Activated naive CD8-positive, alpha-beta T cell (primary cell): ENCODE measurements at regions not wholly inside any gene's neighbourhood (a gene's known extent, or its start where the extent isn't known, plus 50 kb on each side); places are given as distances from the start of the nearest gene placed in this dataset.

Source experiments
- H3K27ac Mint-ChIP-seq: one replicate; pipeline ENCODE4 v1.8.0; 2021; ENCODE audit warnings: mixed read lengths
- H3K27me3 Mint-ChIP-seq: one replicate; pipeline ENCODE4 v1.8.0; 2021; ENCODE audit warnings: mixed read lengths
- H3K36me3 Mint-ChIP-seq: one replicate; pipeline ENCODE4 v1.8.0; 2021; ENCODE audit warnings: mixed read lengths
- H3K4me1 Mint-ChIP-seq: one replicate; pipeline ENCODE4 v1.8.0; 2021; ENCODE audit warnings: low read depth, mixed read lengths
- H3K4me3 Mint-ChIP-seq: one replicate; pipeline ENCODE4 v1.8.0; 2021; ENCODE audit warnings: mild to moderate bottlenecking, mixed read lengths
- H3K9me3 Mint-ChIP-seq: one replicate; pipeline ENCODE4 v1.8.0; 2021; ENCODE audit warnings: low read depth, mixed read lengths

GRCh38 chr14:56505361-56505760 lies 74.2 kb upstream of the TMEM260 start:
- H3K9me3 Mint-ChIP-seq = no peaks in the 10 kb centered on the region
- H3K4me3 Mint-ChIP-seq = no peak overlapping the region
- no peak overlapping the region for H3K27ac Mint-ChIP-seq
- peaks cover 7% of the 10 kb centered on the region for H3K27me3 Mint-ChIP-seq
- no peaks in the 10 kb centered on the region for H3K4me1 Mint-ChIP-seq
- no peaks in the 10 kb centered on the region for H3K36me3 Mint-ChIP-seq

GRCh38 chr14:56512521-56512920 lies 67.1 kb upstream of the TMEM260 start:
- H3K4me1 Mint-ChIP-seq = peaks cover 9% of the 10 kb centered on the region
- H3K36me3 Mint-ChIP-seq = no peaks in the 10 kb centered on the region
- no peak overlapping the region for H3K4me3 Mint-ChIP-seq
- no peak overlapping the region for H3K27ac Mint-ChIP-seq
- no peaks in the 10 kb centered on the region for H3K27me3 Mint-ChIP-seq
- H3K9me3 Mint-ChIP-seq = peaks cover 4% of the 10 kb centered on the region

GRCh38 chr14:56514663-56515371 lies 64.8 kb upstream of the TMEM260 start:
- peaks cover 9% of the 10 kb centered on the region for H3K4me1 Mint-ChIP-seq
- no peak overlapping the region for H3K27ac Mint-ChIP-seq

DNA sequence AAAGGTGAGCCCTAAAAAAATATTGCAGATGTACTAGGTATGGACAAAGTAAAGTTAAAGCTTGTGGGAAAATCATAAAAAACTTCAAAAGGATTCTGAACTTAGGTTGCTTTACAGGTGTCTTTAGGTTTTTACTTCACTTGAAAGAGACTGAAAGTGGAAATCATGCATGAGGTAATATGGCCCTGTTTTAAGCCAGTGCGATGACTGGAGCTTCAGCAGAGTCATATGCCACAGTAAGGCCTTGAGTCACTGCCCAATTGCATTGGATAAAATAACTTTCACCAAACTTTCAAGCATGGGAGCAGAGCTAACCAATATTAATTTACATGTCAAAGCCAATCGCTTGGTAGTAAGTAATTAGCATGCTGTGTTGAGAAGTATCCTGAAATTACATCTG lies 63.9 kb upstream of the TMEM260 start:
- Mint-ChIP-seq H3K4me3 (no peak overlapping the region), H3K36me3 (no peaks in the 10 kb centered on the region), H3K27ac (no peak overlapping the region), H3K9me3 (peaks cover 4% of the 10 kb centered on the region), H3K27me3 (peaks cover 3% of the 10 kb centered on the region), H3K4me1 (peaks cover 9% of the 10 kb centered on the region)

More at GRCh38 chr14:56514663-56515371, 64.8 kb upstream of the TMEM260 start:
- Mint-ChIP-seq H3K36me3 (no peaks in the 10 kb centered on the region), H3K9me3 (peaks cover 4% of the 10 kb centered on the region), H3K27me3 (peaks cover 3% of the 10 kb centered on the region), H3K4me3 (no peak overlapping the region)

GRCh38 chr14:56522403-56522802 lies 57.2 kb upstream of the TMEM260 start:
- no peak overlapping the region for H3K27ac Mint-ChIP-seq
- H3K9me3 Mint-ChIP-seq = no peaks in the 10 kb centered on the region
- no peaks in the 10 kb centered on the region for H3K4me1 Mint-ChIP-seq
- H3K4me3 Mint-ChIP-seq = no peak overlapping the region
- H3K27me3 Mint-ChIP-seq = peaks cover 13% of the 10 kb centered on the region
- no peaks in the 10 kb centered on the region for H3K36me3 Mint-ChIP-seq

DNA sequence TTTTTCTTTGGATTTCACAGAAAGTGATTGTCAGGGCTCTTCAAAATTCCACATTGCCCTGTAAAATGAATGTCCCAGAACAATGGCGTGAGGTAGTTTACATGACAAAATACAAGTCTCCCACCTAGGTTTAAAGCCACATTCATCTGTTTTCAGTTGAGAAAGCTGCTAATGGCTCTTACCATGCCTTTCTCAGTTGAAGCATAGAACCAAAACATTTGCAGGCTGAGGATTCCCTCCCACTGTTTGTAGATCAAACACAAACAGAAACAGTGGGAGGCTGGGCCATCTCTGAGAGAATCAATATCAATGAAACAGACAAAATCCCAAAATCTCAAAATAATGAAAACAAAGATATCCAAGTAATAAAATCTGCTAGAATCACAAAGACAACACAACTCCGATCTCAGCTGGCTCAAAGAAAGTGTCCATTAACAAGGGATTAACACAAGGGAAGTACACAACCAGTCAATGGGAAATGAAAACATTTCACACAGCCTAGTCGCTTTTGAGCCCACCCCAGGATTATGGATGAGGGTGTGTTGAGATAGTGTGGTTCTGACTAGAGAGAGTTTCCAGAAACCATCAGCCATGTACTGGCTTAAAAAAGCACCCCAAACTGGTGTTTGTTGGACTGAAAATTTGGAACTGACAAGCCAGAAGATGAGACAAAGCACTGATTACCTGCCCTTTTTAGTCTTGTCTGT lies 54.5 kb upstream of the TMEM260 start:
- no peak overlapping the region for H3K27ac Mint-ChIP-seq
- no peak overlapping the region for H3K4me3 Mint-ChIP-seq
- no peaks in the 10 kb centered on the region for H3K4me1 Mint-ChIP-seq
- peaks cover 11% of the 10 kb centered on the region for H3K27me3 Mint-ChIP-seq
- H3K36me3 Mint-ChIP-seq = no peaks in the 10 kb centered on the region
- H3K9me3 Mint-ChIP-seq = no peaks in the 10 kb centered on the region

GRCh38 chr14:56528927-56529326 lies 50.7 kb upstream of the TMEM260 start:
- H3K4me1 Mint-ChIP-seq = no peaks in the 10 kb centered on the region
- H3K27me3 Mint-ChIP-seq = peaks cover 4% of the 10 kb centered on the region
- H3K36me3 Mint-ChIP-seq = no peaks in the 10 kb centered on the region
- no peaks in the 10 kb centered on the region for H3K9me3 Mint-ChIP-seq
- no peak overlapping the region for H3K4me3 Mint-ChIP-seq
- H3K27ac Mint-ChIP-seq = no peak overlapping the region
